ENCODE measurements at regions not wholly inside any gene's neighbourhood (a gene's known extent, or its start where the extent isn't known, plus 50 kb on each side); places are given as distances from the start of the nearest gene placed in this dataset.

DNA sequence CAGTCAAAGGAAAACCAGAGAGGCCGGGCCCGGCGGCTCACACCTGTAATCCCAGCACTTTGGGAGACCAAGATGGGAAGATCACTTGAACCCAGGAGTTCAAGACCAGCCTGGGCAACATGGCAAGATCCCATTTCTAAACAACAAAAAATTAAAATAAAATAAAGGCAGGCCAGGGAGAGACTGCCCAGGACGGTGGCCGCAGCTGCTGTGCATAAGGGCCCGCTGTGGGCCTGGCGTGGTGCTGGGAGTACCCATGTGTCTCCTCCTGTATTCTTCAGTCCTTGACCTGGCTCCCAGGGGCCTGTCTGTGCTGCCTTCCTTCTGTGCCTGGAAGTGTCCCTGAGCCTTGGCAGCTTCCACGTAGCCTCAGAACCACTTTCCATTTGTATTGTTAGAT, 56.8 kb upstream of the CNOT6 start:
- no peaks in the 10 kb centered on the region for H3K27me3 ChIP-seq (ENCODE audit: control insufficient read depth, insufficient read depth, low read length)
- H3K36me3 ChIP-seq (ENCODE audit: control insufficient read depth, insufficient read depth, low read length) = no peaks in the 10 kb centered on the region
- FAIRE-seq = no peak
- H3K4me3 ChIP-seq (ENCODE audit: low read depth, low read length) = no peak overlapping the region
- DNase-seq (ENCODE audit: low read depth) = no peak
- TF ChIP-seq, protein P1, sequence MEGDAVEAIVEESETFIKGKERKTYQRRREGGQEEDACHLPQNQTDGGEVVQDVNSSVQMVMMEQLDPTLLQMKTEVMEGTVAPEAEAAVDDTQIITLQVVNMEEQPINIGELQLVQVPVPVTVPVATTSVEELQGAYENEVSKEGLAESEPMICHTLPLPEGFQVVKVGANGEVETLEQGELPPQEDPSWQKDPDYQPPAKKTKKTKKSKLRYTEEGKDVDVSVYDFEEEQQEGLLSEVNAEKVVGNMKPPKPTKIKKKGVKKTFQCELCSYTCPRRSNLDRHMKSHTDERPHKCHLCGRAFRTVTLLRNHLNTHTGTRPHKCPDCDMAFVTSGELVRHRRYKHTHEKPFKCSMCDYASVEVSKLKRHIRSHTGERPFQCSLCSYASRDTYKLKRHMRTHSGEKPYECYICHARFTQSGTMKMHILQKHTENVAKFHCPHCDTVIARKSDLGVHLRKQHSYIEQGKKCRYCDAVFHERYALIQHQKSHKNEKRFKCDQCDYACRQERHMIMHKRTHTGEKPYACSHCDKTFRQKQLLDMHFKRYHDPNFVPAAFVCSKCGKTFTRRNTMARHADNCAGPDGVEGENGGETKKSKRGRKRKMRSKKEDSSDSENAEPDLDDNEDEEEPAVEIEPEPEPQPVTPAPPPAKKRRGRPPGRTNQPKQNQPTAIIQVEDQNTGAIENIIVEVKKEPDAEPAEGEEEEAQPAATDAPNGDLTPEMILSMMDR (IDR thresholded peaks at IDR 0.05; ENCODE audit: insufficient read depth, low read length, severe bottlenecking) = no peak

DNA sequence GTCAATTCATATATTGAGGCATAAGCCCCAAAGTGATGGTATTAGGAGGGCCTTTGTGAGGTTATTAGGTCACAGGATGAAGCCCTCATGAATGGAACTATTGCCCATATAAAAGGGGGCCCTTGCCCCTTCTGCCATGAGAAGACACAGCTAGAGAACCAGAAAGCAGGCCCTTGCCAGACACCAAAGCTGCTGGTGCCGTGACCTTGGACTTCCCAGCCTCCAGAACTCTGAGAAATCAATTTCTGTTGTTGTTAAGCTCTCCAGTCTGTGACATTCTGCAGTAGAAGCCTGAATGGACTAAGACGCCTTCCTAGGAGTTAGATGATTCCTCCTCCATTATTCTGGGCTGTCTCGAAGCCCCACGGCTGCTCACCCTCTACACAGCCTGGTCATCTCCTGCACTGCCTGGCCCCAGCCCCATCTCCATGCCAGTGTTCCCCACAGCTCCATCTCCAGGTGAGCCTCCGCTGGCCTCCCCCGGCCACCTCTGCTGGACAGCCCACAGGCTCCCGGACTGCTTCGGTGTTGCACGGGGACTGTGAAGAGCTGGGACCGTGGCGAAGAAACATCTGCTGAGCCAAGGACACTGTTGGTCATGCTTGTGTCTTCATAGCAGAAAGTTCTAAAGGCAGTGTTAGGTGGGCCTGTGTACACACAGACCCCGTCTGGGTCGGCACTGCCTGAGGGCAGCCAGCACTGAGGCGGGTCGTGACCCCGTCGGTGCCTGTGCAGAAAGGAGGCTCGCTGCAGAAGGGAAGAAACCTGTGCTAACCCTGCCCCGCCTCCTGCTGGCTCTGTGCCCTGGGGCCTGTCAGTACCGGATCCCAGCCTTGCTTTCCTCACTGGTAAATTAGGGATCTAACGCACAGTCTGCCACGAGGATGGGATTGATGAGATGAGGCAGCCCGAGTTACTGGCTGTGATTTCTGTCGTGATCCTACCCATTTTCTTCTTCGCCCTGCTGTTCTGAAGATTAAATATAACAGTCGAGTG, 55.1 kb upstream of the CNOT6 start:
- peak; percentile 68 for FAIRE-seq
- Histone ChIP-seq H3K27me3 (ENCODE audit: control insufficient read depth, insufficient read depth, low read length) (no peaks in the 10 kb centered on the region), H3K4me3 (ENCODE audit: low read depth, low read length) (no peak overlapping the region), H3K36me3 (ENCODE audit: control insufficient read depth, insufficient read depth, low read length) (no peaks in the 10 kb centered on the region)
- TF ChIP-seq, protein P1 (IDR thresholded peaks at IDR 0.05; ENCODE audit: insufficient read depth, low read length, severe bottlenecking) = no peak
- no peak for DNase-seq (ENCODE audit: low read depth)

DNA sequence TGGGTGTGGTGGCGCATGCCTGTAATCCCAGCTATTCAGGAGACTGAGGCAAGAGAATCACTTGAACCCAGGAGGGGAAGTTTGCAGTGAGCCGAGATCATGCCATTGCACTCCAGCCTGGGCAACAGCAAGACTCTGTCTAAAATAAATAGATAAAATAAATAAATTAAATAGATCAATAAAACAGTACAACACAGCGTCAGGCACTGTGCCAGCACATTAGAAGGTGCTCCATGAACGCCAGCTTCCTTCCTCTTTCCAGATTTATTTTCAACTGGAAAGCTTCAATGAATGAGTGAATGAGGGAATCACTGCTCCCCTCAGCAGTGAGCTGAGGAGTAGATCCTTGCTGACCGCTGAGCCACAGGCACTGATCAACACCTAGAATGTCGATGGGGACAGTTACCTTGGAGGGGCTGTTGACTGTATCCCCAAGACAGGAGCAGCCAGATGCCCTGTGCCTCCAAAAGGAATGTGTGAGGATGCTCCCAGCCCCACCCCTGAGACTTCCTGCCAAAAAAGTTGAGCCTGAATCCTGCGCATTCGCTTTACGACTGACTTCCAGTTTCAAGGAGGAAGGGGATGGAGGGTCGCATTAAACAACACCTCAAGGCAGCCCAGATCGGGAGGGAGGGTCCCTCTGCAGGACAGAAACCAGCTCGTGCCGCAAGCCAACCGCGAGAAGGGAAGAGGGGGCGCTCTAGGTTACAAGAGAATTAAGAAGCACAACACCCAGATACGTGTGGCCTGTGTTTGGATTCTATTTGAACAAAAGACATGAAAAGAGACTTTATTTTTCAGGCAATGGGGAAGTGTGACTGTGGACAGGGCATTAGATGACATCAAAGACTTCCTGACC, 54.0 kb upstream of the CNOT6 start:
- H3K4me3 ChIP-seq (ENCODE audit: low read depth, low read length) = no peak overlapping the region
- no peaks in the 10 kb centered on the region for H3K36me3 ChIP-seq (ENCODE audit: control insufficient read depth, insufficient read depth, low read length)
- no peak for DNase-seq (ENCODE audit: low read depth)
- FAIRE-seq = no peak
- TF ChIP-seq, protein P1 (IDR thresholded peaks at IDR 0.05; ENCODE audit: insufficient read depth, low read length, severe bottlenecking) = no peak
- no peaks in the 10 kb centered on the region for H3K27me3 ChIP-seq (ENCODE audit: control insufficient read depth, insufficient read depth, low read length)

DNA sequence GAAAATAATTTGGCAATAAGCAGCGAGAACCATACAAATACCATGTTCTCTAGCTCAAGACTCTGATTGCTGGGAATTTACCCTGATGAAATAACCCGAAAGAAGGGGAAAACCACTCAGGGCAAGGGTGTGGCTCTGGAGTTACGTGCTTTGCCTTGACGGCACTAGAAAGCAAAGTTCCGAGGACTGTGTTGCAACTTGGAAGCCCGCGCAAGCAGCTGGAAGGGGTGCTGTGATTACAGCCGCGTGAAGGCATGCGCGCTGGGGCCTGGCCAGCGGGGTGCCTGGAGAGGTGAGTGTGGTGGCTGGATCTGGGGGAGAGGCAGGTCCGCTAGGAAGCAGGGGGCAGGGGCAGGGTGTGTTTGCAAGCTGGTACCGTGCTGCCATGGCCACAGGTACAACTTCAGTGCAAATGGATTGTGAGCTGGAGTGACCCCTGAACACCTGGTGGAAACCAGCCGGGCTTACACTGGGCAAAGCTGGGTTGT, 52.6 kb upstream of the CNOT6 start:
- DNase-seq (ENCODE audit: low read depth) (peak; percentile 52), FAIRE-seq (no peak)
- Histone ChIP-seq H3K4me3 (ENCODE audit: low read depth, low read length) (no peak overlapping the region), H3K36me3 (ENCODE audit: control insufficient read depth, insufficient read depth, low read length) (no peaks in the 10 kb centered on the region), H3K27me3 (ENCODE audit: control insufficient read depth, insufficient read depth, low read length) (no peaks in the 10 kb centered on the region)
- TF ChIP-seq, protein P1 (IDR thresholded peaks at IDR 0.05; ENCODE audit: insufficient read depth, low read length, severe bottlenecking) = no peak

Measured in bronchial epithelial cell (primary cell).